ENCODE measurements at regions not wholly inside any gene's neighbourhood (a gene's known extent, or its start where the extent isn't known, plus 50 kb on each side); places are given as distances from the start of the nearest gene placed in this dataset.

DNA sequence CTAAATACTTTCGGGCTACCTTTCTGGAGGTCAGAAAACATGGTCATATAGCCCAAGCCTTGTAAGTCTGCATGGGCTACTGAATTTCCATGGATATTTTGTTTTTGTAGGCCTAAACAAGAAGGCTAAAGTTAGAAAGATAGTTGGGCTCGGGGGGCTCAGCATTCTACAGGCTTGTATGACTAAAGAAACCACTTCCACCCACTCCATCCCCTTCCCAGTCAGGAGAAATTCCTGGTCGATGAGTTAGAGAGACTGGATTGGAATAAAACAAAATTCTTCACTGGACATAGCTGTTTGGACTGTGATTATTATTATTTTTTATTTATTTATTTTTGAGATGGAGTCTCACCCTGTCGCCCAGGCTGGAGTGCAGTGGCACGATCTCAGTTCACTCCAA lies 539.4 kb upstream of the TNP1 start:
- DNase-seq = no peak

DNA sequence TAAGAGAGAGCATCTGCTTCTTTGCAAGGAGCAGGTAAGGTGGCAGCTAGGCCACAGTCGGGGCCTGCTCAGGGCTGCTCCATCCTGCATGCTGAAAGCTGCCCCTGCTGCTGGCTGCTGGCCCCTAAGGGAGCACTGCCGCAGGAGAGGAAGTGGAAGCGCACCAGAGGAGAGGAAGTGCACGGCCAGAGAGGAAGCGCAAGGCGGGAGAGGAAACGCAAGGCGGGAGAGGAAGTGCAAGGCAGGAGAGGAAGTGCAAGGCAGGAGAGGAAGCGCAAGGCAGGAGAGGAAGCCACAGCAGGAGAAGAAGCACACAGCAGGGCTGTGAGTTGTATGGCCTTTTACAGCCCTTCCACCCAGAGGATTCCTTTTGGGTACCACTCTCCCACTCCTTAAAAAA lies 539.0 kb upstream of the TNP1 start:
- DNase-seq = no peak

DNA sequence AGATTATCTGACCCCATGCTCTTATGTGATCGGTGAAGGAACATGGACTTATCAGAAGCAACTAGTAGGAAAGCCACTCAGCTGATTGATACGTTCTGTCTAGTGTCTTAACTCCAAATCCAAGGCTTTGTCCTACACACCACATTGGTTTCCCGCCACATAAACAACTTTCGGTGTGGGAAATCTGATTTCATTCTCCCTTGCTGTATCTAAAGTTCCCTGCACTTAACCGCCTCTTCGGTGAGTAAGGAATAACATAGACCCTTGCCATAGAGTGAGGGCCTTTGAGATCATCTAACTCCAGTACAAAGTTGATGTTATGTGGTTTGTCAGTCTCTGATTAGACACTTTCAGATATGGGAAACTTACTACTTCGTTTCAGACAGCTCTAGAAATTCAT lies 538.2 kb upstream of the TNP1 start:
- DNase-seq = no peak

DNA sequence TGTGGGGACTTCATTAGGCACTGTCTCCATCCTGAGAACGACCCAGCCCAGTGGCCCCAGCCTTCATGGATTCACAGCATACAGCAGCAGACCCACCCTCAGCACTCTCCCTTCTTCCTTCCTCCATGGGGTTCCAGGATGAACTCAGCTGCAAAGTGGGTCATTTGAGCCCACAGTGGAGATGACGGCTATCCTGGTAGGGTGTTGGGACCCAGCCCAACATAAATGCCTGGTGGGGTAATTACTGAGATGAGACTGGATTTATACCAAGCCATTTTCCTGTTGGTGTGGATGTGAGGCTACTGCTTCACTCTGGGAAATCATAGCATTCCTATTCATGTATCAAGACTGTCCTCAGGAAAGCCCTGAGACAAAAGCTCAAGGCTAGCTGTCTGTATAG lies 536.7 kb upstream of the TNP1 start:
- no peak for DNase-seq

DNA sequence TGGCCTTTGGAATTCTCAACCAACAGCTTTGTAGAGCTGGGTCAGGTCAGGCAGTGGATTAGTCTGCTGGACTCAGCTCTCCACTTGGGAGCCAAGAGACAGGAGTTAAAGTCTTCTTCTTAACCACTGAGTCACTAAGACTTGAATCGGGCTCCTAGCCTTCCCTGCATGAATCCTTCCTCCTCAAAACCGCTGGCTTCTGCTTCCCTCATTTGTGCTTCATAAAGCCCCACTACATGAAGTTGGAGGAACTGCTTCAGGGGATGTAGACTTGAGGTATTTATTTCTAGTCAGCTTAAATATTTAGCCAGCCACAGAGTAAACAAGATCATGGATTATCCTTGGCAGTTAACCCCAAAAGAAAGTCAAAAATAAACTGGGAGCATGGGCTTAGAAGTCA lies 536.3 kb upstream of the TNP1 start:
- no peak for DNase-seq

DNA sequence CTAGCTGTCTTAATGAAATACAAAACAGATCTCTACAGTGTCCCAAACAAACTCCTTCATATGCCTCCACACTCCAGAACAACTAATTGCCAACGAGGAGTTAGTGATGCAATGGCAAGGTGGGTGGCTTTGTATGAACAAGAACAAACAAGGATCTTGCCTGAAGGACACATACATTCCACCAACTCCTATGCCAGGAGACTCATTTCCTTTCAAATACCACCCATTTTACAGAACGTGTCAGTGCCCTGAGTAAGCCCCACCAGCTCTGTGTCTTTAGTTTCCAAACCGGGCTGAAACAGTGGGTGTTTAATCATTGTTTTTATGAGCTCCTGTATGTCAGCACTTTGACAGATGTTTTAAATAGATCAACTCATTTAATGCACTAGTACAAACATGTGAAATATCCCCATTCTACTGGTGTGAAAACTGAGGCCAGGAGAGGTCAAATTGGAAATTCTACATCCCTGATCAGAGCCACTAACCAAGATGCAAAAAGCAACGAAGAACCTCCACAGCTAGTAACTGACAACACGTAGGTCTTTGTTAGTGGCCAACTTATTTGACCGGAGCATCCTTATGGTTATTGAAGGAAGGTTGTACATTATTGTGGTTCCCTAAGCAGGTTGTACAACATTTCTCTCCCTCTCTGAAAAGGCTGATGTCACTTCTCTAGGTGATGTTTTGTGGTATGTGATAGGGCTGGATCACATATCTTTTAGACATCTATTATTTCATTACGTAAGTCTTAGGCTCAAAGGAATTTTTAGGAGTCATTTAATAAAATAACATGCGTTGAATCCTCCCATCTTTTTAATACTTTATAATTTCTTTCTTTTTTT lies 534.9 kb upstream of the TNP1 start:
- no peak for DNase-seq

DNA sequence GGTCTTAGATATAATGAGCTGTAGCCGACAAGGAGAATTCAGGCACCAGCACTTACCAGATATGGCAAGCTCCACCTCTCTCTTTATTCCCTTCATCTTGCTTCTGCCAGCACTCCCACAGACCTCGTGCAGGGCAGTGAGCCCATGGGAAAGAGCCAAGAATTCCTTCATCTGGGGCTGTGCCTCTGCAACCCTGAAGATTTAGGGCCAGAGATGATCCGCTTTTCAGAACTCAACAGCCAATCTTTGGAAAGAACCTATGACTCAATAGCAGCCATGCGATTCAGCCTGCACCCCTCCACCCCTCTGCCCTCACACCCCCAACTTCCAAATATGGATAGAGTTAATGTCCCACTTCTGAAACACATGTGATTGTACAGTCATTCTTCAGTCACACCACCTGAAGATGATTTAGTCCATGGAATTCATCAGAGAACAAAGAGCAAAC lies 533.7 kb upstream of the TNP1 start:
- DNase-seq = no peak

DNA sequence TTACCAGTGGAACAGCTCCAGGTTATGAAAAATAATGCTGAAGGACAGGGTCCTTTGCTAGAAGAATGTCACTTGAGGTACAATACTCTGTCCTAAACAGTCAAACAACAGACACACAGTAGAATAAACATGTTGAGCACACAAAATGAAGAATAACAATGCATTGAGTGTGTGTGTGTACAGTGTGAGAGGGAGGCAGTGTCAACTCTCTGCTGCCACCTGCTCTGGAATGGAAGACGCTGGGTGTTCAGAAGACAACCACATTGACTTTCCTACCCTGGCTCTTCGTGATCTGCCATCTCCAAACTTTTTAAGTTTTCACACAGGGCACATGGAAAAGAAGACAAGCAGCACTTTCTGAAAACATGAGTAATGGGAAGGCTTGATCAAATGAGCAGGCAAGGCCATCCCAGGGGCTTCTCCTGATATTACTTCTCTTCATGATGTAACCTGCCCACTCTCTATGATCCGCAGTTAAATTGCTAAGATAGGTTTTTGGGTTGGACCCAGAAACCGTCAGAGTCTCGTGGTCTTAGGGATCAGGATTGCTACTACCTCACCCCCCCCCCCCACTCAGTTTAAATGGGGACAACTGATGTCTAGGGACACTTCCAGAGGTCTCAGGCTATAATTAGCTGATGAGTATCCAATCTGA lies 533.2 kb upstream of the TNP1 start:
- no peak for DNase-seq

DNA sequence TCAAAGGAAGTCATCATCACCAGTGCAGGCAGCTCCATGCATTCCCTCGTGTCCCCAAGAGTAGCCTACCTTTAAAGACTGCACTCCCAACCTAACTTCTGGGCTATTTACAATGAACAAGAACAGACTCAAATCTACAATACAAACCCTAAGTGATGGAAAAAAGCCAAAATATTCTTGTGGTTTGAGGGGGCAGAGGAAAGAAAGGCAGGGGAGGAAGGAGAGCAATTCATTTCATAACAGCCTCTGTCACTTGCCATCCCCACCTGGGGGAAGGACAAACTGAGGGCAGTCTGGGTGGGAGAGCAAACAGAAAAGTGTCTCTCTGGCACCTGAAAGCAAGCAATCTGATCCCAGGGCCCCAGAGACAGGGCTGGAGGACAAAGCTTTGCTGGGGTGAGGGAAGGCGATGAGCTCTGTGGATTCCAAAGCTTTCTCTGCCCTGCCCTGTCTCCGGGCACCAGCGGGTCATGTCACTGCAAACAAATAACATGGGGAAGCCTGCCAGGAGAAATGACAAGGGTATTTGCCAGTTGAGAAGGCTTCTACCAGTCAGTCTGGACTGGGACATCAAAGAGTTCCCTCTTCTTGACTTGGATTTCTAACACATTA lies 528.0 kb upstream of the TNP1 start:
- no peak for DNase-seq

DNA sequence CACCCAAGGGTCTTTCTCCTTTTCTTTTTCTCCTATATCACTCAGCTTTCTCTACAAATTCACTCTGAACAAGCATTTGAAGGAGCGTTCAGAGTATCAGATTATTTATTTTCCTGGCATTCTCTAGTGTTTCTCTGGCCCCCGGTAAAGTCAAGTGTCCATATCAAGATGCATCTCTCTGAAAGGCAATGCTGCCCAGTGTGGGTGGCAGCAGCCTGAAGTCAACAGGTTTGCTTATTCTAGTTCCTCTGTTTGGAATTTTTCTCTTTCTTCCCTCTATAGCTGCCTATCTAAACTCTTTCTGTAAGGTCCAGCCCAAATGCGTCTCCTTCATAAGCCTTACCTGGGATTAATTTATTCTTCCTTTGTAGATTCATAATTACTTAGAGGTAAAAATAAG lies 526.2 kb upstream of the TNP1 start:
- no peak for DNase-seq

DNA sequence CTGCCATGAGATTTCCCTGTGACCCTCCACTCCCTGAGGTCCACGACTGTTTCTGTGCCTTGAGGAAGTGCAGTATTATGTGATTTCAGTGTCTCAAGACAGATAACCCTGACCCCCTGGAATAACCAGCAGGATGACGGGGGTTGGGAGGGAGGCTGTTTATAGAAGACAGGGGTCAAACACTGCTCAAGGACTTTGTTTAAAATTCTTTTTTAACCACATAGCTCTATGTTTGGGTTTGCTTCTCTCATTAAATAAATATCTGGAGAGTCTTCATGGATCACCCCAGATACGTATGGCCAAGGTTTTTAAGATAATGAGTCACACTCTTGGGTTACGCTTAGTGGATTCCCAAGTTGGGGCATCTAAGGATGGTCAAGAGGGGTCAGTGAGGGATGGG lies 523.8 kb upstream of the TNP1 start:
- no peak for DNase-seq

DNA sequence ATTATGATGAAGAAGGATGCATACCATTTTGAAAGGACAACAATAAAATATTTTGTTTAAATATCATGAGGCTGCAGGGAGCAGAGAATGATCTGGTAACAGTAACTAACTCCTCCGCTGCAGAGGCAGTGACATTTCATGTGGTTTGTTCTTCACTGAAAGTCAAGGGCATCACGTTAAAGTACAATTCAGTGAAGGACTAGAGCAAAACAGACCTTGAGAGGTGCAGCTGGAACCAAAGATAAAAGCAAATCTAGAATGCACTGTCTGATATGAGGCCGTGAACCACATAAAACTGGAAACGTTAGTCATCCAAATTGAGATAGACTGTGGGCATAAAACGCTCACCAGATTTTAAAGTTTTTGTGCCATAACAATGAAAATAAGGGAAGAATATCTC lies 522.9 kb upstream of the TNP1 start:
- DNase-seq = no peak

DNA sequence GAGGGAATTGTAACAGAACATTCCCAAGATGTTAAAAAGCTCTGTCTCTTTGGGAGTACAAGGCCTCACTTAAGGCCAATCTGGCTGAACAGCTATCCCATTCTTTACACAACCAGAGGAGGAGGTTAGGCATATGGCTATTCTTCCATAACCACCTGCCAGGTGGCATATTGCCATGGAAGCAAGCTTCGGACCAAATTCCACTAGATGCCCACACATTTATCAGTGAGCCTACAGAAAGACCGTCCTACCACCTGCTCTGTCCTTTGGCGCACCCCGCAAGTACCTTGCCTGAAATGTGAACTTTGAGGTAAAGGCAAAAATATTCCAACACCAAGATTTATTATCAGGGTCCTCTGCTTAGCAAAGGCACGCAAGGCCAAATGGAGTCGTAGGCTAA lies 519.9 kb upstream of the TNP1 start:
- no peak for DNase-seq

DNA sequence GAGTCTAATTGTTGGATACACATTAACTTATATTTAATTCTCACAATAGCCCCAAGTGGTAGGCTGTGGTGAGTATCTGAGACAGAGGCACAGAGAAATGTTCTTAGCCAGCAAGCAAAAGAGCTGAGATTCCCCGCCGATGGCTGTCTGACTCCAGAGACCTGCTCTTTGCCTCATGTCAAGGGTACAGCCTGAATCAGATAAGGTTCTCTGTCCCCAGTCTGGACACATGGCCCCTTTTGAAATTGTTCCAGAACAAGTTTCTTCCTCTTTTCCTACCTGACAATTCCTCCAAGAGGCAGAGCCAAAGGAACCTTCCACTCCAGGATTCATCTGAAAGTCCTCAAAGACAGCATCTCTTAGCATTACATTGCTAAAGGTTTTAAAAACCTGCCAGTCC lies 512.9 kb upstream of the TNP1 start:
- no peak for DNase-seq

DNA sequence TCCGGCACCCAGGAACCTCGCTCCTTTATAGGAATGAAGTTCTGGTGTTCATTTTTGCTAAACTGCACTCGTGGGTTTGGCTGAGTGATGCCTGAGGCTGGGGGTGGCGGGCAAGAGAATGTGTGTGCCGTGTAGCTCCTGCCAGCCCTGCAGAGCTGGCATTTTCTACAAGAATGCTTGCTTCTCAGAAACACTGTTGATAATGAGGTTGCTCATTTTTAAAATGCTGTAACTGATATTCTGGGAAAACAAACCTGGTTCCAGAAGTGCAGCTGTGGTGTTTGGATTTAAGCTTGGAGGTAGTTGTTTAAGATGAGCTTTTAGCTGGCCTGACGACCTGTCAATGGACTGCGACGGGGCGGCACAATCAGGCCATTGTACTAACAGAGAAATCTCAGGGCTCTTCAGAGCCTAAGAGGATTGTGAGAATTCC lies 511.9 kb upstream of the TNP1 start:
- no peak for DNase-seq

DNA sequence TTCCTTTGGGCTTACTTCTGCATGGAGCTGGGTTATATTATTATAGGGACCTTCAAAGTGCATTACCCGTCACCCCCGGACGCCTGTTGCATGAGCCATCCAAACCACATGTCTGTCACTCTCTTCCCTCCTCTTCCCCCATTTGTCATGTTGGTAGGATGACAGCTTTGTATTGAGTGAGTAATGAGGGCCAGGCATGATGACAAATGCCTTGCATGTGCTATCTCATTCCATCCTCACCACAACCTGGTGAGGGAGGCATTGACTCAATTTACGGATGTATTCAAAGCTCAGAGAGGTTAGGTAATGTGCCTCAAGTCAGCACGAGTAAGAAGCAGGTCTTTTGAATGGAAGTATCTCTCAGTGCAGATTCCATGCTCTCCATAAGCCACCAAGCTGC lies 510.5 kb upstream of the TNP1 start:
- DNase-seq = no peak

DNA sequence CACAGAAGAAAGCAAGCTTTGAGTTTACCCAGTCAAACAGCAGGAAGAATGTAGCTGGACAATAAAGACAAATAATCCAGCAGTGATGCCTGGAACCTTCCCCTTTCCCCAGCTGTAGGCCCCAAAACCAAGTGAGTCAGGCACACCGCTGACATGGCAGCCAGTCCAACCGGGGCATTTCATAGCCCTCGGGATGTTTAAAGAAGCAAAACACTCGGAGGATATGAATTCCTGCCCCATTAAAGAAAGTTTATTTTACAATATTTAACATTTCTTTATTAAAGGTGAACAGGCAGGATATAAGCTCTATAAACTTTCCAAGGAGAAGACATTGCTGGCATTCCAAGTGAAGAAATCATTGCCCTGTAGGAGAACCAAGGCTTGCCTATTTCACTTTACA lies 507.6 kb upstream of the TNP1 start:
- no peak for DNase-seq

DNA sequence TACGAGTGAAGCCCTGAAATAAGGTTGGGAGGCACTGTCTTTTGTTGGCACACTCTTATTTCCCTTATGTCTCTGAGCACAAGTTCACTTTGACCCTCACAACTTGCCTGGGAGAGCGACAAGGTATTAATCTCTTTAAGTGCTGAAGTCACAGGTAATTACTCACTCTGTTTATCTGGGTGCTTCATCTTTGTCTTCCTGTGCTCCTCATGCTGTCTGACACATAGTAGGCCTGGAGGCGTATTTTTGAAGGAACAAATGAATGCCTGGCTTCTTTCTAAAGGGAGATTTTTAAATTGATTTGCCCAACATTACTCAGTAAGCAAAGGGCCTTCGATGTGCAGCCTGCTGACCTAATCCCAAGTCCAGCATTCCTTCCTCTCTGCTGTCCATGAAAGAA lies 507.1 kb upstream of the TNP1 start:
- DNase-seq = no peak

DNA sequence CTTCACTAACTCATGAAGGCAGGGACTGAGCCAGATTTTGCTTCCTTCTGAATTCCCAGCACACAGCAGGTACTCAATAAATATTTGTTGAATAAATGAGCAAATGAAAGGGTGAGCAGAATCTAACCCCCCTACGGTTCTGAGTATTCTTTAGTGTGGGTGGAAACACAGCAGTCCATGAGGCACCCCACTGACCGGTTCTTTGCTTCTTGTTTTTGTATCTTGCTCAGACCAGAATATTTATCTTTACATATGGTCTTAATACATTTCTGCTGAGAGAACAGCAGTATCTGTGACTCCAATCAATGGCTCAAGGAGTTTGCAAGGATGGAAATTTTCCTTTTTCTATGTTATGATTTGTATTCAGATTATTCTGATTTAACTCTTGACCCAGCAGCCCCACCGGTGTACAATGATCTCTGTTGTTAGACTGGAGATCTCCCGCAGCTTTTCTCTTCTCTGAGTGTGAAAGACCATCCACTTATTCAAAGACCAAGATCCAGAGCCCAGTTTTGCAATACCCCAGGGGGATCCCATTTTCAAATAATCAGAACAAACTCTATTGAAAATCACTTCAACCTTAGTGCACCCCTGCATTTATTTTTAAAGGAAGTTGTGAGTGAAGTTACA lies 506.5 kb upstream of the TNP1 start:
- no peak for DNase-seq

DNA sequence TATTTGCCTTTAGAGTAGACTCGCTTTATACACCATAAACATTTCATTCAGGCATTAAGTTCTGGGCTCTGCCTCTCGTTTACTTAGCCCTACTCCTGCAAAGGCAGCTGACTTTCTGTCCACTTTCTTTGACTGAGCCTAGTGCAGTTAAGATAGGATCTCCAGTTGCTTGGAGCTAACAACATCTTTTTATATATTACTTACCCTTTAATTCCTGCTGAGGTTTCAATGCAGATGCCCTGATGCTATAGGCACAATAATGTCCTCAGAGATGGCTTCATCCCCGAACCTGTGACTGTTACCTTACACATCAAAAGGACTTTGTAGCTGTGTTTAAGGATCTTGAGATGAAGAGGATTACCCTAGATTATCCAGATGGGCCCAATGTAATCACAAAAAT lies 505.8 kb upstream of the TNP1 start:
- no peak for DNase-seq

DNA sequence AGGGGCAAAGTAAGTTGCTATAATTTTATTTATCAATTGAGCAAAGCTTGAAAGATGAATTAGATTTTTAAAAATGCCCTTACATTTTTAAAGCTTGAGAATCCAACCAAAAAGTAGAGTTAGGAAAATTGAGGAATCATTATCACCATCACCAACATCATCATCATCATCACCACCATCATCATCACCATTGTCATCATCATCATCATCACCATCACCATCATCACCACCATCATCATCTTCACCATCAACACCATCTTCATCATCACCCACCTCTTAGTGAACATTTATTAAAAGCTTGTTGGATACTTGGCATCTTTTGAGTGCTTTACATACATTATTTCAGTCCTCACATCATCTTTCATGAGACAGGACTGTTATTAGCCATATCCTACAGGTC lies 504.4 kb upstream of the TNP1 start:
- DNase-seq = no peak

DNA sequence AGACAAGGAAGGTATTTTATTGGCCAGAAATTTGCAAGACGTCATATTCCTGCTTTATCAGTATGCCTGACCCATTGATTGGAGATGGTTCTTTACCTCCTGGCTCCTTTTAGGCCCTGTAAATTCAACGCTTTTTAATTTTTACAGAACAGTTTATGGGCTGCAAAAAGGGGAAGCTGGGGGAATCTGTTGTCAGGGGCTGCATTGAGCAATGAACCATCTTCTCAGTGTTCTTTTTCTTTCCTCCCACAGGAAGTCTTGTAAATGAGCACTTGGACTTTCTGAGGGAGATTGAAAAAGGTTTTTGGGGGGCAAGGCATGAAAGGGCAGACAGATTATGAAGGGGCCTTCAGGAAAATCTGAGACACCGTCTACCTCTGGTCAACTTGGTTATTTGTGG lies 503.6 kb upstream of the TNP1 start:
- no peak for DNase-seq

DNA sequence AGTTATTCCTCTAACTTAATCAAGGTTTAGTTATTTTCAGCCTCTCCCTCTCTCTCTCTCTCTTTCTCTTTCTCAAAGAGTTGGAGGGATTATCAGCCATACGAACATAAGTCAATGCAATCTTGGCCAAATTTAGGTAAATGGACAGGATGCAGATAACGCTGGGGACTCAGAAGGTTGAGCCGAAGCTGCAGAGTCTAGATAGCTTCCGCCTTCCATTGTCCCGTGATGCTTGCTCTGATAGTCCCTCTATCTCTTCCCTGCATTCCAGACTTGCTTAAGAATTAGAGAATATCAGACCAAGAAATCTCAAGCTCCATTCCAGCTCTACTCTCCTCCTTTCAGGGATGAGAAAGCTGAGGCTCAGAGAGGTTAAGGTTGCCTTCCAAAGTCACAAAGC lies 502.8 kb upstream of the TNP1 start:
- no peak for DNase-seq

DNA sequence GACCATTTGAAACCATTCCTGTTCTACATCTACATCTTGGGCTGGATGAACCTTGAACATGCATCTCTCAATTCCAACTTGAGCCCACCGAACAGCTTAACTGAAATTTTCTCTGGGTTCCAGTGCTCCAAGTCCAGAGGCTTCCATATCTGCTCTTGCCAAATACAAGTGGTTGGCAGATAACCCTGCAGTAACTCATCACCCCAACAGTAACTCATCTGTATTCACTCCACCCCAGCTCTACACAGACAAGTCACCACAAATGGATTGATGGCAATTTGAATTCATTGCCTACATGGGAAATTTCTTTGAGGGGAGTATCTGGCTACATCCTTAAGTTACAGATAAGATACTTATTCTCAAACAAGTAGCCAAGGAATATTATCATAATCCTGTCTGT lies 502.4 kb upstream of the TNP1 start:
- no peak for DNase-seq
